HepG2 (cell line): ENCODE measurements at regions not wholly inside any gene's neighbourhood (a gene's known extent, or its start where the extent isn't known, plus 50 kb on each side); places are given as distances from the start of the nearest gene placed in this dataset.

Source experiments
- ATAC-seq: fragments of 200-7000 bp; cut with Tn5 transposase; 3 replicates; pipeline ENCODE4 v1.9.1; 2020; ENCODE audit warnings: mild to moderate bottlenecking, moderate library complexity
- BruUV-seq: library from RNA; stranded (reverse); fragments of 400-500 nt; replicated peaks from 2 replicates; lab custom pipeline; 2021; lab: Mats Ljungman, UMichigan
- CTCF ChIA-PET: fragments of 300-600 bp; formaldehyde crosslinking; extraction: SDS; loops from one replicate; lab custom pipeline; 2021; ENCODE audit warnings: low total read pairs, inconsistent platforms, low intra/inter-chr PET ratio; lab: Yijun Ruan, JAX
- POLR2A ChIA-PET: fragments of 350-600 bp; sonication (Branson Sonifier 250); formaldehyde crosslinking; loops from one replicate; lab custom pipeline; 2020; ENCODE audit warnings: antibody characterized with exemption, inconsistent platforms; lab: Yijun Ruan, JAX
- DNase-seq: peaks from one replicate; pipeline ENCODE4 v3.0.0-alpha.2; 2015; ENCODE audit warnings: low spot score
- FAIRE-seq: peaks from 3 replicates; lab custom pipeline; 2011; peaks lifted over from hg19 to GRCh38; lab: Jason Lieb, UNC
- H2AFZ ChIP-seq: one replicate; pipeline ENCODE4 v1.6.1; 2011; ENCODE audit warnings: low read length, inconsistent platforms
- H3K27ac ChIP-seq: fragments of 300-600 bp; 3 replicates; pipeline ENCODE4 v1.8.0; 2011; ENCODE audit warnings: mixed run types, mild to moderate bottlenecking, mixed read lengths, low read length, inconsistent platforms; ENCODE audit not compliant: insufficient read depth; ENCODE audit errors: extremely low read length
- H3K27me3 ChIP-seq, 2 experiments: fragments of 200-600 bp in 1 of 2; 2 replicates in 1 of 2; 3 replicates in 1 of 2; pipeline versions ENCODE4 v1.6.0 to v1.8.0; 2011; ENCODE audit warnings: low read length in 2 of 2, mild to moderate bottlenecking in 2 of 2, moderate library complexity in 2 of 2, inconsistent platforms in 1 of 2; ENCODE audit not compliant: insufficient read depth in 2 of 2, control insufficient read depth in 1 of 2
- H3K36me3 ChIP-seq, 2 experiments: fragments of 200-600 bp in 1 of 2; replicated peaks in 1 of 2; 2 replicates in 1 of 2; 3 replicates in 1 of 2; pipeline versions ENCODE4 v1.5.1 to v1.8.0; 2011; ENCODE audit warnings: low read length in 2 of 2, inconsistent platforms in 1 of 2; ENCODE audit not compliant: insufficient read depth in 2 of 2, control insufficient read depth in 1 of 2
- H3K4me1 ChIP-seq: 2 replicates; pipeline ENCODE4 v1.5.1; 2012; ENCODE audit warnings: low read length, inconsistent platforms; ENCODE audit not compliant: insufficient read depth
- H3K4me2 ChIP-seq: 2 replicates; pipeline ENCODE4 v1.6.0; 2011; ENCODE audit warnings: low read depth, low read length, inconsistent platforms
- H3K4me3 ChIP-seq, 3 experiments: fragments of 200-600 bp in 1 of 3; sonication (generic), shearing (Covaris generic) in 1 of 3; replicated peaks in 1 of 3; 2 replicates each; pipeline ENCODE4 v1.5.1; 2011 to 2016; ENCODE audit warnings: low read length in 3 of 3, inconsistent platforms in 2 of 3, low read depth in 2 of 3, mild to moderate bottlenecking in 2 of 3, control low read depth in 1 of 3, mixed read lengths in 1 of 3; ENCODE audit not compliant: insufficient read depth in 1 of 3
- H3K79me2 ChIP-seq: one replicate; pipeline ENCODE4 v1.6.1; 2011; ENCODE audit warnings: low read length, inconsistent platforms; ENCODE audit not compliant: insufficient read depth
- H3K9ac ChIP-seq: 2 replicates; pipeline ENCODE4 v1.6.0; 2011; ENCODE audit warnings: mild to moderate bottlenecking, low read depth, low read length, inconsistent platforms; ENCODE audit not compliant: insufficient read depth
- H3K9me3 ChIP-seq: 2 replicates; pipeline ENCODE4 v1.5.1; 2012; ENCODE audit warnings: mild to moderate bottlenecking, low read length
- H4K20me1 ChIP-seq: 2 replicates; pipeline ENCODE4 v1.6.0; 2011; ENCODE audit warnings: inconsistent platforms, mild to moderate bottlenecking, low read length, moderate library complexity; ENCODE audit not compliant: insufficient read depth
- AHR ChIP-seq: IDR thresholded peaks from 2 replicates; pipeline ENCODE4 v1.6.1; 2018; ENCODE audit warnings: missing genetic modification reagents, missing compliant biosample characterization
- BORCS8-MEF2B ChIP-seq: sonication (generic); formaldehyde crosslinking; IDR thresholded peaks from 2 replicates; pipeline ENCODE4 v1.8.0; 2022; ENCODE audit warnings: mild to moderate bottlenecking, missing genetic modification reagents
- ERF ChIP-seq: IDR thresholded peaks from 2 replicates; pipeline ENCODE4 v1.6.1; 2018; ENCODE audit warnings: missing biosample characterization, missing genetic modification reagents
- RFX3 ChIP-seq: IDR thresholded peaks from 2 replicates; pipeline ENCODE4 v1.6.1; 2016; ENCODE audit warnings: missing biosample characterization, missing genetic modification reagents
- SMARCC2 ChIP-seq: fragments of 450-650 bp; IDR thresholded peaks from 2 replicates; pipeline ENCODE4 v1.6.1; 2017; ENCODE audit warnings: antibody characterized with exemption, mild to moderate bottlenecking
- SRSF9 ChIP-seq: fragments of 200-400 bp; formaldehyde crosslinking; IDR thresholded peaks from 2 replicates; pipeline ENCODE4 v1.6.1; 2018; ENCODE audit warnings: borderline replicate concordance, mild to moderate bottlenecking, low read depth, low read length; ENCODE audit not compliant: insufficient read depth, poor library complexity, severe bottlenecking
- ZNF264 ChIP-seq: sonication (generic); formaldehyde crosslinking; IDR thresholded peaks from 2 replicates; pipeline ENCODE4 v1.4.0; 2020; ENCODE audit warnings: missing genetic modification reagents
- ZNF430 ChIP-seq: sonication (generic); formaldehyde crosslinking; IDR thresholded peaks from 2 replicates; pipeline ENCODE4 v1.9.0; 2021; ENCODE audit warnings: mild to moderate bottlenecking, missing genetic modification reagents
- ZNF768 ChIP-seq: sonication (generic); formaldehyde crosslinking; IDR thresholded peaks from 2 replicates; pipeline ENCODE4 v1.4.0; 2020; ENCODE audit warnings: missing genetic modification reagents
- WGBS: methylation state at CpG from one replicate; pipeline ENCODE4 v1.1.6; 2017; ENCODE audit warnings: low lambda C conversion rate; 5-methylcytosine and 5-hydroxymethylcytosine counted together
- in situ Hi-C: cut with HindIII; loops from 2 replicates; pipeline ENCODE4 v1.10.0; 2017; ENCODE audit warnings: low pct_unique_long_range_greater_than_20kb; ENCODE audit not compliant: extremely low pct_ligation_motif_present
- intact Hi-C: fragments of 100-400 bp; cut with micrococcal nuclease; formaldehyde crosslinking; loops from one replicate; pipeline ENCODE4 v1.10.0; 2022; ENCODE audit not compliant: unreplicated experiment
- TF ChIP-seq, protein P1 (sequence below): sonication (generic); formaldehyde crosslinking; IDR thresholded peaks from 2 replicates; pipeline ENCODE4 v1.4.0; 2020; ENCODE audit warnings: mild to moderate bottlenecking, missing genetic modification reagents
- TF ChIP-seq, protein P2 (sequence below): sonication (generic); formaldehyde crosslinking; IDR thresholded peaks from 2 replicates; pipeline ENCODE4 v1.5.1; 2020; ENCODE audit warnings: mild to moderate bottlenecking, missing genetic modification reagents
- TF ChIP-seq, protein P3 (sequence below): sonication (generic); formaldehyde crosslinking; IDR thresholded peaks from 2 replicates; pipeline ENCODE4 v1.9.0; 2022; ENCODE audit warnings: low read depth, missing genetic modification reagents

DNA sequence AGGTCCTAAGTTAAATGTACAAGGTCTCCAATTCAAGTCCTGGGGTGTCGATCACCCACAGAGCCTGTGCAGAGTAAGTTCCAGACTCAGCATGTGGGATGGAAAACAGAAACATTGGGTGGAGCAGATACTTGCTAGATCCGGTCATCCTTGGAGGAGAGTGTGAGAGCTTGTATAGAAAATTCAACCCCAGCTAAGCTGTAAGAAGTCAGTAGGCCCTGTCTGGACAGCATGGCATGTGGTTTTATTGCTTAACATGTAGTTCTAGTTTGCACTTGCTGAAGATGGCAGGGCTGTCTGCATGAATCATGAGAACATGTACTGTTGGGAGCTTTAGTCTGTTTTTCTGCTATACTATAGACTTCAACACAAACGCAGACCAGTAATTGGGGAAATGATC, 189.6 kb upstream of the RMP24 start:
- TF ChIP-seq ZNF264 (CRISPR knock-in tag) = no peak
- 44% methylated on average over 2 of the region's 3 CpGs for WGBS
- Histone ChIP-seq H3K79me2 (no peaks in the 10 kb centered on the region), H3K27me3 (no peaks in the 10 kb centered on the region; a peak in 1 of 5 replicates), H3K4me1 (no peaks in the 10 kb centered on the region), H3K4me3 (no peak overlapping the region), H3K4me2 (no peak overlapping the region), H3K36me3 (no peaks in the 10 kb centered on the region), H2AFZ (no peak overlapping the region), H3K27ac (no peak overlapping the region), H3K9me3 (no peaks in the 10 kb centered on the region), H4K20me1 (no peaks in the 10 kb centered on the region), H3K9ac (no peak overlapping the region)
- intact Hi-C loops = no loop called here
- POLR2A ChIA-PET = no interaction called here
- ATAC-seq (no peak), FAIRE-seq (no peak), DNase-seq (no peak)
- CTCF ChIA-PET = no interaction called here
- in situ Hi-C loops = no loop called here
- BruUV-seq = no TSS peak

DNA sequence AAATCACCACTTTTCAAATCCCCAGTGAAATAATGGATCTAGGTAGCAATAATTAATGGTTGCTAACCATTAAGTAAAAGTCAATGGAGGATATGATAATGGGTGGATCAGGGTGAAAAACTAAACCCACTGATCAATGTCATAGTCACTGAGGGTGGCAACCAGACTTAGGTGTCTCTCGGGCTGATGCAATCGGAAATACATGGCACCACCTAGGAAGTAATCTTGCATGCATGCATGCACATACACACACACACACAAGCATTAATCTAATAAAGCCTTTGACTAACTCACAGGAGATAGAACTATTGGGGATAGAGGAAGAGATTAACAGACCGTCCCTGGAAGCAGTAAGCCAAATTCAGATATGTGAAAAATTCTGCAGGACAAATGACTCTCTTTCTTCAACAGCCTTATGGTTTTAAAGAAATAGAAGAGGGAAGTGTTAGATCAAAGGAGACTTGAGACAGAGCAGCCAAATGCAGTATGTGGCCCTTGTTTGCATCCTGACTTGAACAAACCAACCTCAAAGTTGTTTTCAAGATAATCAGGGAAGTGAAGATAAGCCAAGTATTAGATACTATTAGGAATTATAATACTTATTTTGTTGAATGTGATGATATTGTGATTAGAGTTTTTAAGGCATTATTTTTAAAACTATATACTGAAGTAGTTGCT, 186.0 kb upstream of the RMP24 start:
- 0% methylated on average over 3 of the region's 3 CpGs for WGBS
- Histone ChIP-seq H3K4me3 (no peak overlapping the region), H3K9me3 (no peaks in the 10 kb centered on the region), H3K27me3 (no peaks in the 10 kb centered on the region), H3K27ac (no peak overlapping the region), H3K79me2 (no peaks in the 10 kb centered on the region), H3K4me2 (no peak overlapping the region), H3K4me1 (no peaks in the 10 kb centered on the region), H3K36me3 (no peaks in the 10 kb centered on the region), H2AFZ (no peak overlapping the region), H4K20me1 (no peaks in the 10 kb centered on the region), H3K9ac (no peak overlapping the region)
- BruUV-seq = no TSS peak
- ATAC-seq (no peak), FAIRE-seq (no peak), DNase-seq (no peak)
- in situ Hi-C loops = no loop called here
- intact Hi-C loops = no loop called here
- CTCF ChIA-PET = no interaction called here
- TF ChIP-seq ZNF430 (CRISPR knock-in tag) (no peak), ERF (no peak), ZNF768 (CRISPR knock-in tag) (no peak), SRSF9 (no peak), BORCS8-MEF2B (CRISPR knock-in tag) (no peak), AHR (CRISPR knock-in tag) (no peak), RFX3 (CRISPR knock-in tag) (no peak), SMARCC2 (no peak)
- TF ChIP-seq, protein P1, sequence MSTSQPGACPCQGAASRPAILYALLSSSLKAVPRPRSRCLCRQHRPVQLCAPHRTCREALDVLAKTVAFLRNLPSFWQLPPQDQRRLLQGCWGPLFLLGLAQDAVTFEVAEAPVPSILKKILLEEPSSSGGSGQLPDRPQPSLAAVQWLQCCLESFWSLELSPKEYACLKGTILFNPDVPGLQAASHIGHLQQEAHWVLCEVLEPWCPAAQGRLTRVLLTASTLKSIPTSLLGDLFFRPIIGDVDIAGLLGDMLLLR (CRISPR knock-in tag) = no peak
- TF ChIP-seq, protein P2, sequence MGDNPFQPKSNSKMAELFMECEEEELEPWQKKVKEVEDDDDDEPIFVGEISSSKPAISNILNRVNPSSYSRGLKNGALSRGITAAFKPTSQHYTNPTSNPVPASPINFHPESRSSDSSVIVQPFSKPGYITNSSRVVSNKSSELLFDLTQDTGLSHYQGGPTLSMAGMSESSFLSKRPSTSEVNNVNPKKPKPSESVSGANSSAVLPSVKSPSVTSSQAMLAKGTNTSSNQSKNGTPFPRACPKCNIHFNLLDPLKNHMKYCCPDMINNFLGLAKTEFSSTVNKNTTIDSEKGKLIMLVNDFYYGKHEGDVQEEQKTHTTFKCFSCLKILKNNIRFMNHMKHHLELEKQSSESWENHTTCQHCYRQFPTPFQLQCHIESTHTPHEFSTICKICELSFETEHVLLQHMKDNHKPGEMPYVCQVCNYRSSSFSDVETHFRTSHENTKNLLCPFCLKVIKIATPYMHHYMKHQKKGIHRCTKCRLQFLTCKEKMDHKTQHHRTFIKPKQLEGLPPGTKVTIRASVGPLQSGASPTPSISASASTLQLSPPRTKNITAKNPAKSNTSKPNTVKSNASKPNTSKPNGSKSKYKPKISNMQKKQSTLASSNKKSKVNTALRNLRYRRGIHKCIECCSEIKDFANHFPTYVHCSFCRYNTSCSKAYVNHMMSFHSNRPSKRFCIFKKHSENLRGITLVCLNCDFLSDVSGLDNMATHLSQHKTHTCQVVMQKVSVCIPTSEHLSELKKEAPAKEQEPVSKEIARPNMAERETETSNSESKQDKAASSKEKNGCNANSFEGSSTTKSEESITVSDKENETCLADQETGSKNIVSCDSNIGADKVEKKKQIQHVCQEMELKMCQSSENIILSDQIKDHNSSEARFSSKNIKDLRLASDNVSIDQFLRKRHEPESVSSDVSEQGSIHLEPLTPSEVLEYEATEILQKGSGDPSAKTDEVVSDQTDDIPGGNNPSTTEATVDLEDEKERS (CRISPR knock-in tag) = no peak
- TF ChIP-seq, protein P3, sequence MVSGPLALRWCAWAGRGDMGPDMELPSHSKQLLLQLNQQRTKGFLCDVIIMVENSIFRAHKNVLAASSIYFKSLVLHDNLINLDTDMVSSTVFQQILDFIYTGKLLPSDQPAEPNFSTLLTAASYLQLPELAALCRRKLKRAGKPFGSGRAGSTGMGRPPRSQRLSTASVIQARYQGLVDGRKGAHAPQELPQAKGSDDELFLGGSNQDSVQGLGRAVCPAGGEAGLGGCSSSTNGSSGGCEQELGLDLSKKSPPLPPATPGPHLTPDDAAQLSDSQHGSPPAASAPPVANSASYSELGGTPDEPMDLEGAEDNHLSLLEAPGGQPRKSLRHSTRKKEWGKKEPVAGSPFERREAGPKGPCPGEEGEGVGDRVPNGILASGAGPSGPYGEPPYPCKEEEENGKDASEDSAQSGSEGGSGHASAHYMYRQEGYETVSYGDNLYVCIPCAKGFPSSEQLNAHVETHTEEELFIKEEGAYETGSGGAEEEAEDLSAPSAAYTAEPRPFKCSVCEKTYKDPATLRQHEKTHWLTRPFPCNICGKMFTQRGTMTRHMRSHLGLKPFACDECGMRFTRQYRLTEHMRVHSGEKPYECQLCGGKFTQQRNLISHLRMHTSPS (CRISPR knock-in tag) = no peak
- POLR2A ChIA-PET = no interaction called here
